Rectal smooth muscle tissue (tissue), 1 donor: ENCODE measurements at regions not wholly inside any gene's neighbourhood (a gene's known extent, or its start where the extent isn't known, plus 50 kb on each side); places are given as distances from the start of the nearest gene placed in this dataset.

Source experiments
- H3K27ac ChIP-seq: one replicate; pipeline ENCODE4 v1.7.0; 2013; ENCODE audit warnings: low read depth, low read length, inconsistent platforms
- H3K27me3 ChIP-seq: one replicate; pipeline ENCODE4 v1.7.0; 2013; ENCODE audit warnings: low read length; ENCODE audit not compliant: control insufficient read depth, insufficient read depth
- H3K36me3 ChIP-seq: one replicate; pipeline ENCODE4 v1.7.0; 2013; ENCODE audit warnings: low read length; ENCODE audit not compliant: control insufficient read depth, insufficient read depth
- H3K4me1 ChIP-seq: one replicate; pipeline ENCODE4 v1.7.0; 2013; ENCODE audit warnings: low read length; ENCODE audit not compliant: control insufficient read depth, insufficient read depth
- H3K4me3 ChIP-seq: one replicate; pipeline ENCODE4 v1.7.0; 2013; ENCODE audit warnings: low read length
- H3K9ac ChIP-seq: one replicate; pipeline ENCODE4 v1.7.0; 2013; ENCODE audit warnings: low read length

DNA sequence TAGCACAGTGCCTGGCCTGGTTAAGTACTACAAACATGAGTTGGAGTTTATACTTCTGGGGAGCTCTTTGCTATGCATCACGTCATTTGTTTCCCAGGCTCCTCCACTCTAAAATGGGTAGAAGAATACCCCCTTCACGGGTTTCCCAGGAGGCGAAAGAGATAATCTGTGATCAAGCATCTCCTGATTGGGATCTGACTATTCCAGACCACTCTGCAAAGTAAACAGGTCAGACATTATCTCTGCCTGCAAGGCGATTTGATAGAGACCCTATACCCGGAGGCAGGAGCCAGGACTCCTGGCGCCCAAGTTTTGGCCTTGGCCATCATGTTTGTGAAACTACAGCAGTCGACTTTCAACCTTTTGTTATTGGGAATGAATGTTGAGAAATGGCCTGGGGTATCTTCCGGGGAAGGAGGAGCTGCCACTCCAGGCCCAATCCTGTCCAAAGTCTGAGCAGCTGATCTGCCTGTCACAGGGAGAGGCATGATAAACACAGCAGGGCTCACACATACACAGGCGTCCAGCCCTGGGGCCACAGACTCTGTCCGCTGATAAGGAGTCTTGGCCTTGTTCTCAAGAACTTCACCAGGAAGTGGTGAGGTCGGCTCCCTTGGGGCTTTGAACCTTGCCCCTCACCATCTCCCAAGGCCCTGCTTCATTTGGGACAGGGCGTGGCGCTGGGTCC is 199.9 kb downstream of the MAF start:
- no peaks in the 10 kb centered on the region for H3K36me3 ChIP-seq
- no peak overlapping the region for H3K4me3 ChIP-seq
- H3K9ac ChIP-seq = no peak overlapping the region
- H3K27me3 ChIP-seq = no peaks in the 10 kb centered on the region
- H3K27ac ChIP-seq = no peak overlapping the region
- no peaks in the 10 kb centered on the region for H3K4me1 ChIP-seq

- Histone ChIP-seq H3K9ac (no peak overlapping the region), H3K36me3 (no peaks in the 10 kb centered on the region), H3K4me1 (no peaks in the 10 kb centered on the region), H3K4me3 (no peak overlapping the region), H3K27me3 (no peaks in the 10 kb centered on the region), H3K27ac (no peak overlapping the region)
These were observed 204.9 kb downstream of the MAF start for GRCh38 chr16:79395591-79395990.

DNA sequence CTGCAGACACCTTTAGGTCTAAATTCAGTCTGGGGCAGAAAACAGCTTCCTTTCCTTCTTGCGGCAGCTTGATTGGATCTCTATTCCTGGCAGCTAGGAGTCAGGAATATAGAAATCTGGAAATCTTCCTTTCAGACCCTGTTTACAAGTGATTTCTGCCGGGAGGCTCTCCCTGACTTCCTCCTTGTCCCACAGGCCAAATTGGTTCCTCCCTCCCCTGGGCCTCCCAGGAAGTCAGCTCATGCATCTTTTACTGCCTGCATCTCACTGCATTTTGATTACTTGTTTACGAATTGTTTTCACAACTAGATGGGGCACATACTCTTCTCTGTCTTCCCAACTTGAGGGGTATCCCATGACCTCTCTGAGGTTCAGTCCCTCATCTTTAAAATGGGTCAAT is 206.3 kb downstream of the MAF start:
- Histone ChIP-seq H3K4me1 (no peaks in the 10 kb centered on the region), H3K9ac (no peak overlapping the region), H3K36me3 (no peaks in the 10 kb centered on the region), H3K4me3 (no peak overlapping the region), H3K27ac (no peak overlapping the region), H3K27me3 (no peaks in the 10 kb centered on the region)

DNA sequence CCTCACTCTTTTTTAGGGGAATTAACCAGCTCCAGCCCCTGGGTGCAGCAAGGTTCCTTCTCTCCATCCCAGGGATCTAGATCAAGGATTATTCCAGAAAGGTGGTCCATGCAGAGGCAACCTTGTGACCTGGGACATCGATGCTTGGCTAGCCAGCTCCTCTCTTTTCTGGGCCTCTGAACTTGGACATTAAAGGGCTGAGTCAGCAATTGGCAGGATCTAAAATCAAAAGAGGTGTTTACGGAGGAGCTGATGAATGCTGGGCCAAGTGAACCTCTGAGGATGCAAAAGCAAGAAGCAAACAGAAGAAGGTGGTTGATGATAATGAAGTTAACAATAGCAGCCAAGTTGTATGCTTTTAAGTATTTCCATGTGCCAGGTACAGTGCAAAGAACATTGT is 207.0 kb downstream of the MAF start:
- Histone ChIP-seq H3K36me3 (no peaks in the 10 kb centered on the region), H3K4me1 (no peaks in the 10 kb centered on the region)

DNA sequence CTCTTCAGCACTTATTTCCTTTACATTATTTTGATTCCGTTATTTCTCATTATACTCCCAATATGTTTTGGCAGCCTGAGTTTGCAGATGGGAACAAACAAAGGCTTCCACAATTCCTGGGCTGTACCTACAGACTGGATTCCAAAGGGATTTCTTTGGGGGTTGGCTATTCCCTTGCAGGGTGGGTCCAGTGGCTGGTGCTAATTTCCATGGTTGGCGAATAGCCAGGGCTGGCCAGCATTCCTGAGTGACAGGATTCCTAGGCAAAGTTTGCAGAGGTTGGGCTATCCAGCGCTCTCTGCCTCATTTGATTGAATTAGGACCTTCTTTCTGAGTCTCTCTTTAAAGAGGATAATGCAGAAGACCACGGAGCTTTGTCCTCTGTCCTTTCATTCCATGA is 207.4 kb downstream of the MAF start:
- no peaks in the 10 kb centered on the region for H3K4me1 ChIP-seq
- H3K36me3 ChIP-seq = no peaks in the 10 kb centered on the region
- no peaks in the 10 kb centered on the region for H3K27me3 ChIP-seq

More for the DNA sequence above, 207.0 kb downstream of the MAF start:
- Histone ChIP-seq H3K27ac (no peak overlapping the region), H3K27me3 (no peaks in the 10 kb centered on the region), H3K4me3 (no peak overlapping the region), H3K9ac (no peak overlapping the region)

GRCh38 chr16:79392081-79392480 is 208.5 kb downstream of the MAF start:
- Histone ChIP-seq H3K4me3 (no peak overlapping the region), H3K27ac (no peak overlapping the region), H3K9ac (no peak overlapping the region), H3K36me3 (no peaks in the 10 kb centered on the region), H3K4me1 (no peaks in the 10 kb centered on the region), H3K27me3 (no peaks in the 10 kb centered on the region)

More for the DNA sequence above, 207.4 kb downstream of the MAF start:
- Histone ChIP-seq H3K4me3 (no peak overlapping the region), H3K27ac (no peak overlapping the region), H3K9ac (no peak overlapping the region)

- Histone ChIP-seq H3K9ac (no peak overlapping the region), H3K27me3 (no peaks in the 10 kb centered on the region), H3K4me3 (no peak overlapping the region), H3K4me1 (no peaks in the 10 kb centered on the region), H3K27ac (no peak overlapping the region), H3K36me3 (no peaks in the 10 kb centered on the region)
These were observed 209.1 kb downstream of the MAF start for GRCh38 chr16:79391395-79391794.

GRCh38 chr16:79390481-79391051 is 210.0 kb downstream of the MAF start:
- Histone ChIP-seq H3K36me3 (no peaks in the 10 kb centered on the region), H3K27ac (no peak overlapping the region), H3K4me3 (no peak overlapping the region), H3K4me1 (no peaks in the 10 kb centered on the region), H3K9ac (no peak overlapping the region), H3K27me3 (no peaks in the 10 kb centered on the region)

DNA sequence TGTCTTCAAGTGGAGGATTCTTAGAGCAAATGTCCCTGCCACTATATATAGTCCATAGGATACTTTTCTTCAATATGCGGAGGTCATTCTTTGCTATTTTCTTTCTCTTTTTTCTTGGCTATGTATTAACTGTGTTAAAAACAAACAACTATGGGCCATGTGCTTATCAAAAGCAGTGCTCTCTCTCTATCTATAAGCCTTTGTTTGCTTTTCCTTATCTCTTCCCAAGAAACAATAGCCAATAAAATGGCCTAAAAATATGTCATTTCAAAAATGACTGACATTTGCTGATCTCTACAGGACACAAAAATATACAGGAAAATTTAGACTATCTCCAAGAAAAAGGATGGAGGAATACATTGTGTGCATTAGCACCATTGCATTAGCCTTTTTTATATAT is 212.1 kb downstream of the MAF start:
- H3K9ac ChIP-seq = no peak overlapping the region
- H3K36me3 ChIP-seq = no peaks in the 10 kb centered on the region
- H3K27ac ChIP-seq = no peak overlapping the region
- H3K4me3 ChIP-seq = no peak overlapping the region
- no peaks in the 10 kb centered on the region for H3K4me1 ChIP-seq
- no peaks in the 10 kb centered on the region for H3K27me3 ChIP-seq

DNA sequence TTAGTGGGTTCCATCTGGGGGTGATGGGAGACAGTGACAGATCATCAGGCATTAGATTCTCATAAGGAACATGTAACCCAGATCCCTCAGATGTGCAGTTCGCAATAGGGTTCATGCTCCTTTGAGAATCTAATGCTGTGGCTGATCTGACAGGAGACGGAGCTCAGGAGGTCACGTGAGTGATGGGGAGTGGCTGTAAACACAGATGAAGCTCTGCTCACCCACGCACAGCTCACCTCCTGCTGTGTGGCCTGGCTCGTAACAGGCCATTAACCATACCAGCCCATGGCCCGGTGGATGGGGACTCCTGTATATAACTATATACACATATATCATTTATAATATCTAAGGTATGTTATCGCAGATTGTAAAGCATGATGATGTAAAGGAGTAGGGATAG is 214.2 kb downstream of the MAF start:
- H3K9ac ChIP-seq = no peak overlapping the region
- no peaks in the 10 kb centered on the region for H3K27me3 ChIP-seq
- no peaks in the 10 kb centered on the region for H3K4me1 ChIP-seq
- H3K36me3 ChIP-seq = no peaks in the 10 kb centered on the region
- no peak overlapping the region for H3K4me3 ChIP-seq
- H3K27ac ChIP-seq = no peak overlapping the region

DNA sequence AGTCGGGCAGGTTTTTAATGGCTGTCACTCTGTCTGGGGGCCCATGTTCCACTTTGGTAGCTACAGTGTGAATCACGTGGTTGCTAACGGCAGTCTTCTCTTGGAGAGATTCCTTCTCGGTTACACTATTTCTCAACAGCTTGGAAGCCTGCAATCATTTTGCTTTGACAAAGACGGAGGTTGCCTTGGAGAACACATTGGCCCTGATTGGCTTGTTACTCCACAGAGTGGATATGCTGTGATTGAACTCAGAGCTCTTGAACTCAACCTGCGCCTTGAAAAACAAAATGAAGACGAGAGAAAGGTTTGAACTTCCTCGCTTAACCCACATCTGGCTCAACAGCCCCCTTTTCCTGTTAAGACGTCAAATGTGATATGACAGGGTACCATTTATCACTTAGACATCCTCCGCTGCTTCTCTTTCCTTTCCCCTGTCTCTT is 218.9 kb downstream of the MAF start:
- no peak overlapping the region for H3K27ac ChIP-seq
- no peak overlapping the region for H3K4me3 ChIP-seq
- no peaks in the 10 kb centered on the region for H3K27me3 ChIP-seq
- H3K36me3 ChIP-seq = no peaks in the 10 kb centered on the region
- no peaks in the 10 kb centered on the region for H3K4me1 ChIP-seq
- H3K9ac ChIP-seq = no peak overlapping the region

- Histone ChIP-seq H3K27ac (no peak overlapping the region), H3K36me3 (no peaks in the 10 kb centered on the region), H3K27me3 (no peaks in the 10 kb centered on the region), H3K4me3 (no peak overlapping the region), H3K4me1 (no peaks in the 10 kb centered on the region), H3K9ac (no peak overlapping the region)
These were observed 219.4 kb downstream of the MAF start for GRCh38 chr16:79380995-79381602.

- no peaks in the 10 kb centered on the region for H3K4me1 ChIP-seq
- peaks cover 2% of the 10 kb centered on the region for H3K27me3 ChIP-seq
- no peak overlapping the region for H3K9ac ChIP-seq
- H3K4me3 ChIP-seq = no peak overlapping the region
- no peak overlapping the region for H3K27ac ChIP-seq
- H3K36me3 ChIP-seq = no peaks in the 10 kb centered on the region
These were observed 221.4 kb downstream of the MAF start for GRCh38 chr16:79379095-79379494.
